G401 (cell line): ENCODE measurements at regions not wholly inside any gene's neighbourhood (a gene's known extent, or its start where the extent isn't known, plus 50 kb on each side); places are given as distances from the start of the nearest gene placed in this dataset.
"Not testable (repeated sequence)": the region's sequence is repeated elsewhere in the genome, so short reads cannot be mapped to it uniquely, and the experiment has no call there.

ENCODE experiments used
- DNase-seq: peaks from one replicate; pipeline ENCODE4 v3.0.0-alpha.2; 2015; ENCODE audit warnings: low spot score
- in situ Hi-C: cut with HindIII; loops from 2 replicates; pipeline ENCODE4 v1.10.0; 2016; ENCODE audit warnings: low sequenced_read_pairs, mixed read lengths

GRCh38 chr19:28605501-28606268, 607.3 kb downstream of the UQCRFS1 start:
- in situ Hi-C loops, result no loop called here
- no peak for DNase-seq

- in situ Hi-C loops, result no loop called here
- no peak for DNase-seq
Measured at GRCh38 chr19:28603453-28603852, 609.5 kb downstream of the UQCRFS1 start.

DNA sequence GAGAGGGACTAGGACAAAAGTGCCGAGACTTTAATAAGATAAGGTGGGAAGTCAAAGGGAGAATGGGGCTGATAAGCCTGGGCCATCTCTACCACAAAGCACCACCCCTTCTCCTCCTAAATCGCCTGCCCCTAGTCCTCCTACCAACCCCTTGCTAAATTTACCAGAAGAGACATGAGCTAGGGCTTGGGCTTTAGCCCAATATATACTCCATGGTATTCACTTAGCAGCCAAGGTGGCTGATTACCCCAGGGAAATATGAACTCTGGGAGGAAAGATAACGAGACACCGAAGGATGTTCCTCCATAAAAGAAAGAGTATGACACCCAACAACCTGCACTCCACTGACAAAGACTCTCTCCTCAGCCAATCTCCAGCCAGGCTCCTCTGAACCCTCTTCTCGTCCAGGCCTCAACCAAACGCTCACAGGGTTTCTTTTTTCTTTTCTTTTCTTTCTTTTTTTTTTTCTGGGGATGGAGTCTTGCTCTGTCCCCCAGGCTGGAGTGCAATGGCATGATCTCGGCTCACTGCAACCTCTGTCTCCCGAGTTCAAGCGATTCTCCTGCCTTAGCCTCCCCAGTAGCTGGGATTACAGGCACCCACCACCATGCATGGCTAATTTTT, 610.2 kb downstream of the UQCRFS1 start:
- no peak for DNase-seq
- in situ Hi-C loops, result no loop called here

- in situ Hi-C loops, result no loop called here
- no peak for DNase-seq
Measured at GRCh38 chr19:28601723-28602440, 611.1 kb downstream of the UQCRFS1 start.

DNA sequence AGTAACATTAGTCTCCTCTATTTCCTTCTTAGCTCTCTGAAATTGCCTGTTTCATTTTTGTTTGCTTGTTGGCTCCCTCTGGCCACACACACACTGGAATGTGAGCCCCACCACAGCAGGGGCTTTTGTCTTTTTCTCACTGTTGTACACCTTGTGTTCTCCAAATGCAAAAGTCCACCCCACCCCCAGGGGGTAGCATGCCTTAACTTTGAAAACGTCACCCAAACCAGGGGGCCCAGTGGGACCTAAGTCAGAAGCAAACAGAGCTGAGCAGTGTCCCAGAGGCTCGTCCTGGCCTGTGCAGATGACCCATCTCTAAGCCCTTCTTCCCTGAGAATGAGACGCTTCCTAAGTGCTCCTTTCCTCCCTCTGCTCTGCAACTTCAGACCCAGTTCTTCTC, 614.1 kb downstream of the UQCRFS1 start:
- in situ Hi-C loops, result no loop called here
- no peak for DNase-seq

GRCh38 chr19:28596561-28597071, 616.3 kb downstream of the UQCRFS1 start:
- no peak for DNase-seq
- in situ Hi-C loops, result no loop called here

GRCh38 chr19:28595722-28596480, 617.0 kb downstream of the UQCRFS1 start:
- in situ Hi-C loops, result no loop called here

GRCh38 chr19:28594737-28595136, 618.2 kb downstream of the UQCRFS1 start:
- DNase-seq, result no peak
- in situ Hi-C loops, result no loop called here

More at GRCh38 chr19:28595722-28596480, 617.0 kb downstream of the UQCRFS1 start:
- DNase-seq, result no peak

GRCh38 chr19:28589991-28590411, 623.0 kb downstream of the UQCRFS1 start:
- in situ Hi-C loops, DNase-seq: not testable (repeated sequence)

- in situ Hi-C loops, result no loop called here
- no peak for DNase-seq
Measured at GRCh38 chr19:28586474-28586873, 626.5 kb downstream of the UQCRFS1 start.

DNA sequence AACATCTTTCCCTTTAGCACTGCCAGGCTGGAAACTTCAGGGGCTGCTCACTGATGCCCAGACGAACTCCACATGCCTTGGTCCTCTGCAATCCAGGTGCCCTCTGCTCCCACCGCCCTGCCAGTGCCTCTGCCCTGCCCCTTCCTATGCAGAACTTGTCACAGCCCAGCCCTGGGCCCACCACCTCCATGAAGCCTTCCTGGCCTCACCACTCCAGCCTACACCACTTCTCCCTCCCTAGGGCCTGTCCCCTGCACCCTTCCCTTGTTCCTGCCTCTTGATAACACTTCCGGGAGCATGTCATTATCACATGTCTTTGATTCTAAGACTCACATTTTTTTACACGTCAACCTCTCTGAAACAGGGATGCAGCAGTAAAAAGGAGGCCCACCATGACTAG, 627.2 kb downstream of the UQCRFS1 start:
- no peak for DNase-seq
- in situ Hi-C loops, result no loop called here

DNA sequence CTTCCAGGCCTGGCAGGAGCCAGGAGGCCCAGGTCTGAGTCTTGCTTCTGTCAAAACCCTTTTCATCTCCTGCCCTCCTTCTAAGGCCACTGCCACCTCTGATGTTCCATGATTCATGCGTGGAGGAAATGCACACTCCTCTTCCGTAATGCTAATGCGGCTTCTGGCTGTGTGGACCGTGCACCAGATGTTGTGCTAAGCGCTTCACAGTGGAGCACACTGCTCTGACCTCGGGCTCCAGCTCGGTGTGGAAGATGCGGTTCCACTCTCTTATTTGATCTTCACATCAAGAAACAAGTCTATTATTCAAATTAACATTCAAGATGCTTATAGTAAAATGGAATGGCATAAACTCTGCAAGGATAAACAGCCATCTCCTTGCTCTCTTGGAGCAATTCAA, 629.2 kb downstream of the UQCRFS1 start:
- in situ Hi-C loops, result no loop called here
- no peak for DNase-seq

- DNase-seq, result no peak
- in situ Hi-C loops, result no loop called here
Measured at GRCh38 chr19:28583242-28583641, 629.7 kb downstream of the UQCRFS1 start.

DNA sequence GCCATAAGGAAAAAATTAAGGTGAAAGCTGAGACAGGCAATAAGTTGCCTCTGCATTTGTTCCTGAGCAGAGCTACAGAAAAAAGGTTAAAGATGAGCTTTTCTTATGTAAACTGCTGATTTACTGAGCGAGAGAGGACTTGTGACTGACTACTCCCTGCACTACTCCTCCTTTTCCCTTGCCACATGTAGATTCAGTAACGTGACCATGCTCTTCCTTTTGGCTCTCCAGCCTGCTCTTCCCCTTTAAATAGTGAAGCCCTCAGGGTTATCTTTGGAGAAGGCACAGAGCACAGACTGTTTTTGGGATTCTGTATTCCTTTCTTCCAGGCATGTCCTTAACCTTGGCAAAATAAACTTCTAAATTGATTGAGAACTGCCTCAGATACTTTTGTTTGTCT, 630.2 kb downstream of the UQCRFS1 start:
- no peak for DNase-seq
- in situ Hi-C loops, result no loop called here

DNA sequence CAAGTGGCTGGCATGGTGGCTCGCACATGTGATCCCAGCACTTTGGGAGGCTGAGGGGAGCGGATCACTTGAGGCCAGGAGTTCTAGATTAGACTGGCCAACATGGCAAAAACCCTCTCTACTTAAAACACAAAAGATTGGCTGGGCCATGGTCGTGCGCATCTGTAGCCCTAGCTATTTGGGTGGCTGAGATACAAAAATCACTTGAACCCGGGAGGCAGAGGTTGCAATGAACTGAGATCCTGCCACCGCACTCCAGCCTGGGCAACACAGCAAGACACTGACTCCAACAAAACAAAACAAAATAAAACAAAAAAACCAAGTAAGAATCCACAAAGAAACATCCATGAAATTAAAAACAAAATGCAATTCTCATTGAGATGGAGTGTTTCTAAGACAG, 630.6 kb downstream of the UQCRFS1 start:
- in situ Hi-C loops, result no loop called here
- DNase-seq, result no peak

- DNase-seq, result no peak
- in situ Hi-C loops, result no loop called here
Measured at GRCh38 chr19:28581468-28581770, 631.5 kb downstream of the UQCRFS1 start.

- in situ Hi-C loops, result no loop called here
- DNase-seq, result no peak
Measured at GRCh38 chr19:28578786-28579505, 634.0 kb downstream of the UQCRFS1 start.

- in situ Hi-C loops, result no loop called here
Measured at GRCh38 chr19:28578208-28578607, 634.7 kb downstream of the UQCRFS1 start.

GRCh38 chr19:28577666-28578065, 635.3 kb downstream of the UQCRFS1 start:
- DNase-seq, result no peak
- in situ Hi-C loops, result no loop called here

More at GRCh38 chr19:28578208-28578607, 634.7 kb downstream of the UQCRFS1 start:
- no peak for DNase-seq
